ENCODE measurements at regions not wholly inside any gene's neighbourhood (a gene's known extent, or its start where the extent isn't known, plus 50 kb on each side); places are given as distances from the start of the nearest gene placed in this dataset.

DNA sequence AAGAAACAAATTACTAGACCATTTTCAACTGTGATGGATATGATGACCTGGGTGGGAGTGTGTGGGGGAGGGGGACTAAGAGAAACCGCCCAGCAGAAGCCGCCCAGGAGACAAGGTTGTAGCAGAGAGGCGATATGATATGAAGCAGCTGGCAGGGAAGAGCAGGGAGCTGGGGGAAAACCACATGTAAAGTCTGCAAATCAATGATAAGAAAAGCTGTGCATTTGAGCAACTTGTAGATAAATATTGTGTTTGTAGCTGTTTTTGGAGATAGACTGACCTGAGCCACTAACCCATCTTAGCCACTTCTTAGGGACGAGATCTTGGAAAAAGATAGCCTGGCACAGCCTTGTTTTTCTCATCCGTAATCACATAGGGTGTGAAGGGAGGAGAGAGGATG, 252.6 kb downstream of the SEC23IP start (continued):
- TF ChIP-seq, protein P1, sequence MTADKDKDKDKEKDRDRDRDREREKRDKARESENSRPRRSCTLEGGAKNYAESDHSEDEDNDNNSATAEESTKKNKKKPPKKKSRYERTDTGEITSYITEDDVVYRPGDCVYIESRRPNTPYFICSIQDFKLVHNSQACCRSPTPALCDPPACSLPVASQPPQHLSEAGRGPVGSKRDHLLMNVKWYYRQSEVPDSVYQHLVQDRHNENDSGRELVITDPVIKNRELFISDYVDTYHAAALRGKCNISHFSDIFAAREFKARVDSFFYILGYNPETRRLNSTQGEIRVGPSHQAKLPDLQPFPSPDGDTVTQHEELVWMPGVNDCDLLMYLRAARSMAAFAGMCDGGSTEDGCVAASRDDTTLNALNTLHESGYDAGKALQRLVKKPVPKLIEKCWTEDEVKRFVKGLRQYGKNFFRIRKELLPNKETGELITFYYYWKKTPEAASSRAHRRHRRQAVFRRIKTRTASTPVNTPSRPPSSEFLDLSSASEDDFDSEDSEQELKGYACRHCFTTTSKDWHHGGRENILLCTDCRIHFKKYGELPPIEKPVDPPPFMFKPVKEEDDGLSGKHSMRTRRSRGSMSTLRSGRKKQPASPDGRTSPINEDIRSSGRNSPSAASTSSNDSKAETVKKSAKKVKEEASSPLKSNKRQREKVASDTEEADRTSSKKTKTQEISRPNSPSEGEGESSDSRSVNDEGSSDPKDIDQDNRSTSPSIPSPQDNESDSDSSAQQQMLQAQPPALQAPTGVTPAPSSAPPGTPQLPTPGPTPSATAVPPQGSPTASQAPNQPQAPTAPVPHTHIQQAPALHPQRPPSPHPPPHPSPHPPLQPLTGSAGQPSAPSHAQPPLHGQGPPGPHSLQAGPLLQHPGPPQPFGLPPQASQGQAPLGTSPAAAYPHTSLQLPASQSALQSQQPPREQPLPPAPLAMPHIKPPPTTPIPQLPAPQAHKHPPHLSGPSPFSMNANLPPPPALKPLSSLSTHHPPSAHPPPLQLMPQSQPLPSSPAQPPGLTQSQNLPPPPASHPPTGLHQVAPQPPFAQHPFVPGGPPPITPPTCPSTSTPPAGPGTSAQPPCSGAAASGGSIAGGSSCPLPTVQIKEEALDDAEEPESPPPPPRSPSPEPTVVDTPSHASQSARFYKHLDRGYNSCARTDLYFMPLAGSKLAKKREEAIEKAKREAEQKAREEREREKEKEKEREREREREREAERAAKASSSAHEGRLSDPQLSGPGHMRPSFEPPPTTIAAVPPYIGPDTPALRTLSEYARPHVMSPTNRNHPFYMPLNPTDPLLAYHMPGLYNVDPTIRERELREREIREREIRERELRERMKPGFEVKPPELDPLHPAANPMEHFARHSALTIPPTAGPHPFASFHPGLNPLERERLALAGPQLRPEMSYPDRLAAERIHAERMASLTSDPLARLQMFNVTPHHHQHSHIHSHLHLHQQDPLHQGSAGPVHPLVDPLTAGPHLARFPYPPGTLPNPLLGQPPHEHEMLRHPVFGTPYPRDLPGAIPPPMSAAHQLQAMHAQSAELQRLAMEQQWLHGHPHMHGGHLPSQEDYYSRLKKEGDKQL (CRISPR knock-in tag; IDR thresholded peaks at IDR 0.05; ENCODE audit: borderline replicate concordance) = no peak
- peak; percentile 55; the same call in 1 of the 2 replicates for TF ChIP-seq NCOA1 (IDR thresholded peaks at IDR 0.05; ENCODE audit: low read depth)
- TF ChIP-seq ZNF57 (CRISPR knock-in tag; IDR thresholded peaks at IDR 0.05) = no peak
- TF ChIP-seq ZNF316 (IDR thresholded peaks at IDR 0.05) = no peak
- no peak for TF ChIP-seq SAFB2 (IDR thresholded peaks at IDR 0.05; ENCODE audit: borderline replicate concordance, low read depth, low read length, severe bottlenecking)
- no peak for TF ChIP-seq ETV6 (IDR thresholded peaks at IDR 0.05; ENCODE audit: borderline replicate concordance in 1 of 2, low read depth in 2 of 2, low read length in 1 of 2)
- TF ChIP-seq ETV6 (CRISPR knock-in tag; IDR thresholded peaks at IDR 0.05; ENCODE audit: borderline replicate concordance) = no peak
- peak; percentile 91 for TF ChIP-seq SOX6 (IDR thresholded peaks at IDR 0.05)
- TF ChIP-seq BCOR (IDR thresholded peaks at IDR 0.05) = 0 out of 2 replicates have a peak, but pooled peaks have one; percentile 38
- no peak for TF ChIP-seq XRCC5 (IDR thresholded peaks at IDR 0.05; ENCODE audit: low read depth, low read length)
- no peak for TF ChIP-seq RHOXF2B (CRISPR knock-in tag; conservative IDR thresholded peaks at IDR 0.05)
- TF ChIP-seq CHD2 (IDR thresholded peaks at IDR 0.05; ENCODE audit: low read depth, low read length) = no peak
- TF ChIP-seq, protein P2, sequence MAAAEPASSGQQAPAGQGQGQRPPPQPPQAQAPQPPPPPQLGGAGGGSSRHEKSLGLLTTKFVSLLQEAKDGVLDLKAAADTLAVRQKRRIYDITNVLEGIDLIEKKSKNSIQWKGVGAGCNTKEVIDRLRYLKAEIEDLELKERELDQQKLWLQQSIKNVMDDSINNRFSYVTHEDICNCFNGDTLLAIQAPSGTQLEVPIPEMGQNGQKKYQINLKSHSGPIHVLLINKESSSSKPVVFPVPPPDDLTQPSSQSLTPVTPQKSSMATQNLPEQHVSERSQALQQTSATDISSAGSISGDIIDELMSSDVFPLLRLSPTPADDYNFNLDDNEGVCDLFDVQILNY (CRISPR knock-in tag; IDR thresholded peaks at IDR 0.05) = no peak
- TF ChIP-seq RUNX1 (IDR thresholded peaks at IDR 0.05; ENCODE audit: low read depth) = no peak
- TF ChIP-seq, protein P3, sequence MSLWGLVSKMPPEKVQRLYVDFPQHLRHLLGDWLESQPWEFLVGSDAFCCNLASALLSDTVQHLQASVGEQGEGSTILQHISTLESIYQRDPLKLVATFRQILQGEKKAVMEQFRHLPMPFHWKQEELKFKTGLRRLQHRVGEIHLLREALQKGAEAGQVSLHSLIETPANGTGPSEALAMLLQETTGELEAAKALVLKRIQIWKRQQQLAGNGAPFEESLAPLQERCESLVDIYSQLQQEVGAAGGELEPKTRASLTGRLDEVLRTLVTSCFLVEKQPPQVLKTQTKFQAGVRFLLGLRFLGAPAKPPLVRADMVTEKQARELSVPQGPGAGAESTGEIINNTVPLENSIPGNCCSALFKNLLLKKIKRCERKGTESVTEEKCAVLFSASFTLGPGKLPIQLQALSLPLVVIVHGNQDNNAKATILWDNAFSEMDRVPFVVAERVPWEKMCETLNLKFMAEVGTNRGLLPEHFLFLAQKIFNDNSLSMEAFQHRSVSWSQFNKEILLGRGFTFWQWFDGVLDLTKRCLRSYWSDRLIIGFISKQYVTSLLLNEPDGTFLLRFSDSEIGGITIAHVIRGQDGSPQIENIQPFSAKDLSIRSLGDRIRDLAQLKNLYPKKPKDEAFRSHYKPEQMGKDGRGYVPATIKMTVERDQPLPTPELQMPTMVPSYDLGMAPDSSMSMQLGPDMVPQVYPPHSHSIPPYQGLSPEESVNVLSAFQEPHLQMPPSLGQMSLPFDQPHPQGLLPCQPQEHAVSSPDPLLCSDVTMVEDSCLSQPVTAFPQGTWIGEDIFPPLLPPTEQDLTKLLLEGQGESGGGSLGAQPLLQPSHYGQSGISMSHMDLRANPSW (CRISPR knock-in tag; IDR thresholded peaks at IDR 0.05) = no peak
- TF ChIP-seq ZNF274 (IDR thresholded peaks at IDR 0.05; ENCODE audit: borderline replicate concordance, low read depth, low read length) = peak; percentile 68; the same call in 1 of the 2 replicates
- TF ChIP-seq ZNF41 (CRISPR knock-in tag; conservative IDR thresholded peaks at IDR 0.05) = no peak
- TF ChIP-seq TEAD2 (tag; IDR thresholded peaks at IDR 0.05) = no peak
- peak; percentile 20; the same call in 1 of the 2 replicates for TF ChIP-seq CREM (IDR thresholded peaks at IDR 0.05; ENCODE audit: low read depth)
- no peak for TF ChIP-seq XRCC3 (IDR thresholded peaks at IDR 0.05)
- TF ChIP-seq ASH1L (IDR thresholded peaks at IDR 0.05; ENCODE audit: borderline replicate concordance, low read depth, partially characterized antibody) = no peak
- no peak; the same call in 1 of the 2 replicates for TF ChIP-seq TOE1 (IDR thresholded peaks at IDR 0.05; ENCODE audit: borderline replicate concordance)
- TF ChIP-seq TOE1 (CRISPR knock-in tag; IDR thresholded peaks at IDR 0.05; ENCODE audit: borderline replicate concordance, low read depth) = no peak
